HG03045 (cell line): ENCODE measurements at regions not wholly inside any gene's neighbourhood (a gene's known extent, or its start where the extent isn't known, plus 50 kb on each side); places are given as distances from the start of the nearest gene placed in this dataset.
A peak's percentile ranks its signal among the peaks of the same experiment; 100 is the strongest.
"Not testable (repeated sequence)": the region's sequence is repeated elsewhere in the genome, so short reads cannot be mapped to it uniquely, and the experiment has no call there.

Source experiments
- ATAC-seq: cut with Tn5 transposase; IDR thresholded peaks from one replicate; pipeline ENCODE4 v1.9.1; 2021; ENCODE audit warnings: mild to moderate bottlenecking, moderate library complexity; ENCODE audit not compliant: unreplicated experiment

- no peak for ATAC-seq
Observed at GRCh38 chr13:78160793-78161192, 242.2 kb upstream of the EDNRB start.

GRCh38 chr13:78152415-78152814 is 233.8 kb upstream of the EDNRB start:
- no peak for ATAC-seq

- ATAC-seq = no peak
Observed at GRCh38 chr13:78147905-78148304, 229.3 kb upstream of the EDNRB start.

- ATAC-seq = no peak
Observed at GRCh38 chr13:78145276-78145675, 226.6 kb upstream of the EDNRB start.

GRCh38 chr13:78139765-78140164 is 221.1 kb upstream of the EDNRB start:
- no peak for ATAC-seq

GRCh38 chr13:78138756-78139155 is 220.1 kb upstream of the EDNRB start:
- ATAC-seq = no peak

GRCh38 chr13:78137404-78138142 is 218.9 kb upstream of the EDNRB start:
- peak; percentile 91 for ATAC-seq

GRCh38 chr13:78136966-78137365 is 218.3 kb upstream of the EDNRB start:
- ATAC-seq = no peak

- no peak for ATAC-seq
Observed at GRCh38 chr13:78133511-78133910, 214.9 kb upstream of the EDNRB start.

- no peak for ATAC-seq
Observed at GRCh38 chr13:78131811-78132210, 213.2 kb upstream of the EDNRB start.

GRCh38 chr13:78131346-78131745 is 212.7 kb upstream of the EDNRB start:
- ATAC-seq = no peak

- no peak for ATAC-seq
Observed at GRCh38 chr13:78129823-78130222, 211.2 kb upstream of the EDNRB start.

- no peak for ATAC-seq
Observed at GRCh38 chr13:78129359-78129758, 210.7 kb upstream of the EDNRB start.

- no peak for ATAC-seq
Observed at GRCh38 chr13:78121459-78122348, 203.1 kb upstream of the EDNRB start.

GRCh38 chr13:78121001-78121400 is 202.4 kb upstream of the EDNRB start:
- no peak for ATAC-seq

GRCh38 chr13:78120144-78120543 is 201.5 kb upstream of the EDNRB start:
- ATAC-seq = not testable (repeated sequence)

GRCh38 chr13:78117070-78117469 is 198.4 kb upstream of the EDNRB start:
- not testable (repeated sequence) for ATAC-seq

GRCh38 chr13:78105656-78106055 is 187.0 kb upstream of the EDNRB start:
- no peak for ATAC-seq

- ATAC-seq = no peak
Observed at GRCh38 chr13:78103936-78104335, 185.3 kb upstream of the EDNRB start.

- ATAC-seq = no peak
Observed at GRCh38 chr13:78102741-78103140, 184.1 kb upstream of the EDNRB start.

GRCh38 chr13:78102121-78102677 is 183.6 kb upstream of the EDNRB start:
- no peak for ATAC-seq

GRCh38 chr13:78100486-78100885 is 181.9 kb upstream of the EDNRB start:
- ATAC-seq = no peak
